Suppressor macrophage (primary cell): ENCODE measurements at regions not wholly inside any gene's neighbourhood (a gene's known extent, or its start where the extent isn't known, plus 50 kb on each side); places are given as distances from the start of the nearest gene placed in this dataset.
A peak's percentile ranks its signal among the peaks of the same experiment; 100 is the strongest.

Experiments
- DNase-seq, 4 experiments: peaks; one replicate each; pipeline ENCODE4 v3.0.0-alpha.2; 2020 to 2022

DNA sequence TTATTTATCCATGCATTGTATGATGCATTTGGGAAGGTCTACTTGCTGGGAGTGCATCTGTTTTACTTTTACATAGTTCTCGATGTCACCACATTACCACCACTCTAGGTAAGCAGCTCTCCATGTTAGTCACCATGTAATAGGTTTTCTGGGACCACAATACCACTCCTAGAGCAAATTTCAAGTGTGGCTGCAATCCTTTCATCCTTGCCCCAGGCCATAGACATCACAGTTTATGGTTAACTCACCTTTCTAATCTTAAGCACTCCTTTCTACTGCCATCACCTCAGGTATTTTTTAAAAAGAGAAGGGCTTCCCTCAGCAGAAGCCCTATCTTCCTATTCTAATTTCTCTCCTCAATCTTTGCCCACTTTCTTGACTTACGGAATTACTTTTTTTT, 354.1 kb downstream of the PLK2 start:
- DNase-seq, result no peak

DNA sequence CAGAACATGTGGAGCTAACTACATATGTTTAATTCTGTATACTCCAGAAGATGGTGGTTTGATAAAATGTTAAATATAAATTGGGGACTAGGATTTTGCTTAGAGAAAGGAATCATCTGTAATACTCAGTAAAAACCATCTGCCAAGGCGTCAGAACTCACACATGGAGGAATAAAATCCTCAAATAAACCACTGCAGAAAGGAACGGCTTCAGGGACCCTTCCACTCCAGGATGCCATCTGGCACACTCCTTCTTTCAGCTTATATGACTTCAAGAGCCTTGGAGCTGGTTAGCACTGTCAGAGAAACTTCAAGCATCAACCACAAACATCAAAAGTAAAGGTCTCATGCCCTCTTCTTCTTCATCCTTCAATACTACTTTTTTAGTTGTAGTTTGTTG, 360.6 kb downstream of the PLK2 start:
- no peak for DNase-seq

DNA sequence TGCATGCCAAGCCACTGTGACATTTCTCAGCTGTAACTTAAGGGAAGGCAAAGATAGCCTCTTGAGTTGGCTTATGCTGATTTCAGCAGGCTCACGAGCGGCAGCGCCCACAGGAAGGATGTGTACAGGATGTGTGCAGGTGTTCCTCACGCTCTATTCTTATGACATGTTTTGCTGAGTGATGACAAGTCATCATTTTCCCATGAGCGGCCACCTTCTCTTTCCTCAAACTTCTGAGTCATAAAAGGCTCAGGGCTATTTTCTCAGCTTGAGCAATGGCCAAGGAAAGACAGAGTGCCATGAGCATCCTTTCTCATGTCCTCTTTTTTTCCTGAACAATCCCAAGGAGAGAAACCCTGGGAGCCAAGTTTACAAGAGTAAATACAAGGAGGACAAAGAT, 365.9 kb downstream of the PLK2 start:
- peak in 1 of 4 experiments; percentile 1 for DNase-seq

DNA sequence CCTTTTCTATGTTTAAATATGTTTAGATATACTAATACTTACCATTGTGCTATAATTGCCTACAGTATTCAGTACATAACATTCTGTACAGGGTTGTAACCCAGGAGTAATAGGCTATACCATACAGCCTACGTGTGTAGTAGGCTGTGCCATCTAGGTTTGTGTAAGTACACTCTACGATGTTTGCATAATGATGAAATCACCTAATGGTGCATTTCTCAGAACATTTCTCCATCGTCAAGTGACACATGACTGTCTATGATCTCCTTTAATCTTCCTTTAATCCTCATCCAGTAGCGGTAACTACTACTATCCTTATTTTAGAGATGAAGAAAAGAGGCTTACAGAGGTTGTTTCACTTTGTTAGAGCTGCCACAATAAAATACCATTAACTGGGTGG, 369.2 kb downstream of the PLK2 start:
- no peak for DNase-seq

DNA sequence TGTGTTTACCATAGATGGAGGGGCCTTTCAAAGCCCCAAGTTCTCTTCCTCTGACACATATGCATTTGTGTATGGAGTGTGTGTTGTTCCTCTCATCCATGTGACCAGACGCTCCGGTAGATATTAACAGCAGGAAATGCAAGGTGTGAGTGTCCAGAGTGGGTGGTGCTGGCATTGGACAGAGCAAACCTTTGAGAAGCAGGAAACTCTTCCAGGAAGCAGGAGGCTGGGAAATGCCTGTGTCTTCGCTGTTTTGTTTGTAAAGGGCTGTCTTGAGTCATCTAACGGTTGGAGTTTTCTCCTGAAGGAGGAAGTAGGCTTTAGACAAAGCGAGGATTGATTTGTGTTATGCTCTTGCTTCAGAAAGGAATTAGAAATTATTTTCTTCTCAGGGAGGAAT, 370.9 kb downstream of the PLK2 start:
- peak in 2 of 4 experiments; percentile 2 to 4 for DNase-seq

DNA sequence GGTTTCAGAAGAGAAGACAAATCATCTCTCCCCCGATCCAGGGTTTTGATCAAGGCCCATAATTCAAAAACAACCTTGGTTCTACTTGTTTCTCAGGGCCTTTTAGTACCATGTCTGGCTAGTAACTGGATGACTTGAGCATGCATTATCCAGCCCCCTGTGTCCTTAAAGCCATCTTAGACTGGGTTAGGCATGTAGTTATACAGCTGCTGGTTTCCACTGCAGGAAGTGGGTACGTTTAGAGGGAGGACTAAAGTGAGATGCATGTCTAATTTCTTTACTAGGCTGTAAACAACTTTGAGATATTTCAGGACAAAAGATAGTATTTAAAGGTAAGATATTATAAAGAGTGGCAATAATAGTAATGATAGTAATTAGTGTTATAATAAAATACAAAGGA, 372.0 kb downstream of the PLK2 start:
- no peak for DNase-seq

DNA sequence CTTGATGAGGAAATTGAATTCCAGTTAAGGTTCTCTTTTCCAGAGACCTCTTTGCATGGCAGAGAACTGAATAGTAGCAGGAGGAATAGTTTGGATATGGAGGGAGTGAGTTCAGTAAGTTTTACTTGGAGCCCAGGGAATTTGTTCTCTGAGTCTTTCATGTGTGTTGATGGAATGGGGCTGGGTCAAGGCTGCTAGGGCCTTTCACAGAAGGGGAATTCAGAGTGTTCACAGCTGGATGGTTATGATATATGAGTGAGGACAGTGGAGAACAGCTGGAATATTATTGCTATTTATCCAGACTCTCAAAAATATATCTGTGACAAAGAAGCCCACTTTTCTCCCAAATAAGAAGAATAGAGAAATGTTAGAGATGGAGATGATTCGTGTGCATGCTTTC, 372.8 kb downstream of the PLK2 start:
- DNase-seq, result no peak

DNA sequence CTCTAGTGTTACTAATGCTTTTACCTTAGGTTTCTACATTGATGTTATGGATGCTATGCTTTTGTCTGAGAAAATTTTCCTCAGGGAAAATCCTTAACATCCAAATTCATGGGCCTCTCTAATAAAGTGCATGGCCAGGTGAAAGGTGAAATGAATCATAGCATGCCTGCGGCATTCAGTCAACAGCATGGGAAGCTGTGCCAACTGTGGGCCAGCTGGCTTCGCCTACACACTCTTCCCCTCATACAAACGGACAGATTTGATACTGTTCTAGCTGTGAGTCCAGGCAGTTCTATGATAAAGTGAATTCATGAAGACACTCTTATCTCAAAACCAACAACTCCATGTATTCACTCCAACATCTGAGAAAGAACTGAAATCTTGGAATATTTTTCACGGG, 374.1 kb downstream of the PLK2 start:
- DNase-seq, result no peak

DNA sequence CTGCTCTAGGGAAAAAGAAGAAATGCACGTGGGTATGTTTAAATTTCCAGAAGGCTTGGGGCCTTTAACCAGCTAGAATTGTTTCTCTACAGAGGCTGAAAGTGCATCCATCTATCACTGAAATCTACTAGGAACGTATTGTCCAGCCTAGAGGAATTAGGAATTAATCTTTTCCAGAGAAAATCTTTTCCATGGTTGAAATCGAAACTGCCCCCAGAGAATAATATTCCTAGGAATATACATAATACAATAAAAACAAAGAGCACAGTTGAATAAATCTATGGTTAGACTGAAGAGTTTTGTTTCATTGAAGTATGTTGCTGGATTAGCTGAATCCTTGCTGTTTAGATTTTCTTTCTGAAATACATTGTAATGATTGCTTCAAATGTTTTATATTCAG, 378.5 kb downstream of the PLK2 start:
- no peak for DNase-seq

DNA sequence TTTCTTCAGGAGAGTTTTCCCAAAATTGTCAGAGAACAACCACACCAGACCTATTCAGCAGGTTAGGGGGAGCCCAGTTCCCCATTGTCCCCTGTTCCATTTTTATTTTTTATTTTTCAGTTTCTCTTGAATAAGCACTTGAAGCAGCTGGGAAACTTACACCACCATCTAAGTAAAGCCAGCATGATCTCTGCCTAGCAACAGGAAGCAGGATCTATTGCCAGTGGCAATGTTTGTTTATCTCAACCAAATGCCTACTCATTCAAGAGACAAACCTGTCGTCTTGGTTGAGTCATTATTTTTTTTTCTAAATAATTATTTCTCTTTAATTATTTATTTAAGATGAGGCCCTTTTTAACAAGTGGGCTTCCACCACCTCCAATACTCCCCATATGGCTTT, 379.3 kb downstream of the PLK2 start:
- no peak for DNase-seq

DNA sequence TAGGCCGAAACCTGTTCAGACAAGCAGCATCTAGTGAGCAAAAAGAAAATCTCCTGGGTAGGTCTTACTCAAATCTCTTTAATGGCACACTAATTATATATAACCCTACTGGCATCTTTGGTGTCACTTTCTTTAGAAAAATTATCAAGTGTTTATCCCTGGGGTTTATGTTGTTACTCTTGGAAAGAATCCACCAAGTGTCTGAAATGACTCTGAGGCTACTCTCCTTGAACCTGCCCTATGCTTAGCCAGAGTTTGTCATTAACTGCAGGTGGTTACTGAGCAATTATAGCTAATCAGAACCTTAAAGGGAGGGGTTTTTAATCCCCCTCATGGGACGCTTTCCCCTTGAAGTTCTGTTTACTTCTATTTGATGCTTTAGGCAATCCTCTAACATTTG, 381.9 kb downstream of the PLK2 start:
- no peak for DNase-seq

DNA sequence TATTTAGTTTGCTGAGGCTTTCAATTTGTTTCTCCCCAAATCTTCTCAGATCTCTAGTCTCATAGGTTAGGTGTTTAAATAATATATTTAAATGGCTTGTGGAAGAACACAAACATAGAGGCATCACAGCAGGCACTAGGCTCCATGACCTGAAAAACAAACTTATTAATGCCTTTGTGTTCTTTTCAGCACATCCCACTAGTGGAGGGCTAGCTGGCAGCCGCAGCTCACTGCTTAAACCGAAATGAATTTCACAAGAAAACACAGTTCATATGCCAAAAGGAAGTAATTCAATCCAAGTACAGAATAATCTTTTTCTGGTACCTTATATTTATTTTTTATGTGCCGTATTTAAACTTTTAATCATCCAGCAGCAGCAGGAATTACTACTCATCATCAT, 382.5 kb downstream of the PLK2 start:
- DNase-seq, result no peak

DNA sequence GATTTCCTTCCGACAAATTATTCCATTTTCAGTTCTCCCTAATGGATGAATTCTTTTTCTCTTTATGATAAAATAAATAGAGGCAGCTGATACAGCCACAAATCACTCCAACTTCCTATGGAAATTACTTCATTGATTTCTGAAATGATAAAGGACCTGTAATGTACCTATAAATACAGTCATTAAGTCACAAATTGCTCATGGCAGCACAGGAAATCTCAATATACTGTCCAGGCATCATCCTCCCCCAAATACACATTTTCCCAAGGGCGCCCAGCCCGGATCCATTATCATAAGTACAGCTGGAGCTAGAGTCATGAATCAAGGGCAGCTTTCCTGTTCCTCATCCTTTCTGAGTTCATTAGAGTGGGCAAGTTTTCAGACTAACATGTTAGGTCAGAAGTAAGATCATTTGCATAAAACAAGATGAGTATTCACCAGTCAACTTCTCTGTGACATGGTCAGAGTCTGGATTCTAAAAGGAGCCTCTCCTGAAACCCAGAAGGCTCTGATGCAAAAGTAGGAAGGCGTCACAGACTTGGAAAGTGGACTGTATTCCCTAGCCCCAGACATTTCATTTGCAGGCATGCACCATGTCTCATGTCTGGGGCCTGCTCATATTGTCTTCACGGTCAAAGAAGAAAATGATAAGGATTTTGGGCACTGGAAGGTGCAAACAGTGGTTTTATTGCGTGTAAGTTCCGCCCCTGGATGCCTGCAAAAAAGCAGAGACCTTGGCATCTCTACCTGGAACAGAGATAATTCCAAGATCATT, 383.2 kb downstream of the PLK2 start:
- DNase-seq, result no peak

DNA sequence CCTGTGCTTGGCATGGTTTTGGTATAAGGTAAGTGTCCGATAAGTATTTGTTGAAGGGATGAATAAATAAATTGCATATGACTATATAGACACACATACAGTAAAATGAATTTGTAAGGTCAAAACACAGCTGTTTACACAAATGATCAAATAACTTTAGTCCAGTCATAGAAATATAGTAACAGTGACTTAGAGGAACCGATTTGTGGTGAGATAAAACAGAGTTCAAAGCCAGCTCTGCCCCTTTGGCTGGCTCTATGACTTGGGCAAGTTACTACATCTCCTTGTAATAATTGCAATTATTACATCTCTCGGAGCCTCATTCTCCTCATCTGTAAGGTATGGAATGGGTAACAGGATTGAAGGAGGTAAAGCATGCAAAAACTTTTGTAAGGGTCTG, 384.0 kb downstream of the PLK2 start:
- no peak for DNase-seq

DNA sequence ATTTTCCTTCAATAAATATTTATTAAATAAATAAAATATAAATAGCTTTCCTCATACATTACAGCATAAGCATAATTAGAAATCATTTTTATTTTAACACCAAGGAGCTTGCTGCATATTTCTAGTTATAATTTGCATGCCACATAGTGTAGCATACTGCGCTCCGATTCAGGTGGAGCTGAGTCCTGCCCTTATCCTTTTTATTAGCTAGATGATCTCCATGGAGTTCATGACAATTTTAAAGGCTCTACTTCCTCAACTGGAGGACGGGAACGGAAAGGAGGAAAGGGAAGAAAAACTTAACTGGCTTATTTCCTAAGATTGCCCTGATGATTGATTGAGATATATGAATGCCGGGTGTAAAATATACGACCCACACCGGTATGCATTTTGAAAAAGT, 385.2 kb downstream of the PLK2 start:
- DNase-seq, result no peak

DNA sequence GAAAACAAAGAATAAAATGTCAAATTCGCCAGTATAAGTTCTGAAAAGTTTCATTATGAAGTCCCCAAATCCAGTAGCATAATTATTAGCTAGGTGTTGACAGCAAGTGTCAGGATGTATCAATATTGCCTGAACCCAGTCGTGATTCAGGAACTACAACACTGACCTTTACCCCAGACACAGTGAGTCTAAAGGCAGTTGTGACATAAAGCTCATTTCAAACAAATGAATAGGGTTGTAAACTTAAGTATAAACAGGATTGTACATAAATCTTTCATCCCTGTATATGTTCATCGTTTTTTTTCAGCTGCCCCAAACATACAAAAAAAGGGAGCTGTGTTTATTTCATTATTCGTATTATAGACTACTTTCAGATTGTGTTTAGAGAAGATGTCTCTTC, 385.7 kb downstream of the PLK2 start:
- DNase-seq, result no peak

DNA sequence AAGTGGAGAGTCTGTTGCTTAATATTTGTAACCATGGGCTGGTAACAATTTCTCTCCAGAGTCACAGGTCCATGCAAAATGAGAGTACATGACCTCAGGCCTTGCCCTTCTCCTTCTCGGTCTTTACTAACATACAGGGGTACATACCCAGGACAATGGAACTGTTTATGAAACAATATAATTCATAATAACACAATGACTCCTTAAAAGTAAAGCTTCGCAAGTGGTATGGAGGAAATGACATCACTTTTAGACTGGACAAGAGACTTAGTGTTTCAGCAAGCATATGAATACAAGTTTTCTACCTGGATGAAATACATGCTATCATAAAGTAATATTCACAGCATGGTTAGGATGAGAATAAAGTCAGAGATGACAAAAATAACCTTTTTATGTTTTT, 386.6 kb downstream of the PLK2 start:
- no peak for DNase-seq

DNA sequence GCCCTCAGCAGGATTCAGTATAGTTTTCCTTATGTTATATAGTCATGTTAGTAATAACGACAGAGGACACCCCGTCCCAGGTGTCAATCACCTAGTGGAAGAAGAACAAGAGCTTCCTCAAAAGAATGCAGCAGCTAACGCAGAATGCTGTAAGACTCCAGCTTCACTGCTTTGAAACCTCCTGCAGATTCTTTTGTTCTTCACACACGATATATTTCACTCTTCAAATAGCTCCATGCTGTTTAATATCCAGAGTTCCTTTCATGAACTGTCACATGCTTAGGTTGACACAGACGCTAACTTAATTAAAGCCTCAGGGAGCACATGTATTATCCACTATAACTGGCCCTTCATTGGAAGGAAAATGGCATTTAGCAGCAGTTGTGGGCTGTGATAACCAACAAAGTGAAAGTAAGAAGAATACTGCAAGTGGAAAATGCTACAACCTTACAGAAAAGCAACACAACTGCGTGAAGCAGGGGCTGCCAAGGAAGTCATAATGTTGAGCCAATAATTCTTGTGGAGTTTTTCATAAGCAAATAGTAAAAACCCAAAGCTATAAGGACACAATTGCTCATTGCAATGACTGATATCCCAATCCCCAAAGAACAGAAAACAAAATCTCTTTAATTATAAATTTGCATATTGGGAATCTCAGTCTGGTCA, 387.5 kb downstream of the PLK2 start:
- no peak for DNase-seq

DNA sequence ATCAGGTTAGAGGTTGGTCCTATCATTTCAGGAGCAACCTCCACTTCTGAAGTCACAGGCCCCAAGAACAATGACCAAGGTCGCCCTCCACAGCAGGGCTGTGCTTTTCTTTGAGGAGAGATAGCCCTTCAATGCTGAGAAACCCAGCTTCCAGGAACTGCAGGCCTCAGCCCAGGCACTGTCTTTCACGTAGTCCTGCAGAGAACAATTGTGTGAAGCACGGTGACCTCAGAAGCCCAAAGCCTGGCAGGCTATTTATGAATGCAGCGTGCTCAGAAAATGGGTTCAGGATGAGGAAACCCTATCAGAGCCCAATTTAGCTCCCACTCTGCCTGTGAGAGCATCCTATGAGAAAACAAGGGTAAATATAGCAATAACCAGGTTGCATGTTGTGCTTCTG, 388.3 kb downstream of the PLK2 start:
- DNase-seq, result no peak

DNA sequence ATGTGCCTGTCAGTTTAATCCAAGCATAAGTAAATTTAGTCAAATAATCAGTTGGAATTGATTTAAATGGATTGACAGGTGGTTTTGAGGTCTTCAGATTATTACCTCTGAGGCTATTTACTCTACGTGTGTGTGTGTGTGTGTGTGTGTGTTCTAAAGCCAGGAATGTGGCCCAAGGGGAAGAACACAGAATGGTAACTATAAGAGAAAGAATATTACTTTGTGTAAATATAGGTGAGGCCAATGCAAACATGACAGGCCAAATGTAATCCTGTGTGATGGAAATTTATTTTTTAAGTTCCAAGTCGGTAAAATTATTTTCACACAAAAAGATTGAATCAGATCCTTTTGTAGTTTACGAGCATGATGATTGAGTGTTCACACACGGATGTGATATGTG, 390.0 kb downstream of the PLK2 start:
- DNase-seq, result no peak

DNA sequence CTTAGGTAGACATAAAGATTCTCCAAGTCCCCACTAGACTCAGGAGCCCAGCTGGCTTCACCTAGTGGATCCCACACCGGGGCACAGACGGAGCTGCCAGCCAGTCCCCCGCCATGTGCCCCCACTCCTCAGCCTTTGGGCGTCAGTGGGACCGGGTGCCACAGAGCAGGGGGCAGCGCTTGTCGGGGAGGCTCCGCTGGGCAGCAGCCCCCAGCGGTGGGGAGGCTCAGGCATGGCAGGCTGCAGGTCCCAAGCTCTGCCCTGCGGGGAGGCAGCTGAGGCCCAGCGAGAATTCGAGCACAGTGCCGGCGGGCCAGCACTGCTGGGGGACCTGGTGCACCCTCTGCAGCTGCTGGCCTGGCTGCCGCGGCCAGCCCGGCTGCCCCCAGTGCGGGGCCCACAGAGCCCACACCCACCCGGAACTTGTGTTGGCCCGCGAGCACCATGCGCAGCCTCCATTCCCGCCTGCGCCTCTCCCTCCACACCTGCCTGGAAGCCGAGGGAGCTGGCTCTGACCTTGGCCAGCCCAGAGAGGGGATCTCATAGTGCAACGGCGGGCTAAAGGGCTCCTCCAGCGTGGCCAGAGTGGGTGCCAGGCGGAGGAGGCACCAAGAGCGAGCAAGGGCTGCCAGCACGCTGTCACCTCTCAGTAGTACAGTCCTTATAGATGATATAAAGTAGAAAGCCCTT, 390.7 kb downstream of the PLK2 start:
- no peak for DNase-seq

DNA sequence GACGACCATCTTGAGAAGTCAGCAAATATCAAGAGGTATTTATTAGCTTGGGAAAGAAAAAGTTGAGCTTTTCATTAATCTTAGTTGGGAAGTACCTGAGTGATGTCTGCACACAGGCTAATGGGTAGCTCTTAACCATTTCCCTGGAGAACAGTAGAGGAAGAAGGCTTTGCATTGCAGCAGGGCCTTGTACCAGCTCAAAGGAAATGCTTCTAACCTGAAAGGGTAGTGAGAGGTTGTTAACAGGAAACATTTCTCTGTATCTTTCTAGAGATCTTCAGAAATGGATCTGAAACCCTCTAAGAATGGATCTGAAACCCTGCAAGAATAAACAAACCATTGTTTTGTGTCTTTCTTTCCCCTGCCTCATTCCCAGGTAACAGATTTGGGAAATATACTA, 393.3 kb downstream of the PLK2 start:
- no peak for DNase-seq

DNA sequence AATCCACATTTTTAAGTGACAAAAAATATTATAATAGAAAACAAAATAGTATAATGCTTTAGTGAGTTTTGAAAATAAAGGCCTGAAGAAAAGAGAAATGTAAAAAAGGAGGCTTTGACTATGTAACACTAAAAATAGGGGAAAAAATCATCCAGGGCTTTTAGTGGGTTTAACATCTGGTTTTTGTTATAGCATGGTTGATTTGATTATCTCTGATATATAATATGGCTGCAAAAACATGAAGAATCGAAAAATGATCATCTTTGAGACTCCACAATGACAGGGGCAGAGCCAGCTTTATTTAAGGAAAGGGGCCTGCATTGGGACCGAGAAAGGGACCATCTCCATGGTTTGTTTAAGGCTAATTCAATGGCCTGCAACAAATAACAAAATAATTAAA, 393.8 kb downstream of the PLK2 start:
- DNase-seq, result no peak

DNA sequence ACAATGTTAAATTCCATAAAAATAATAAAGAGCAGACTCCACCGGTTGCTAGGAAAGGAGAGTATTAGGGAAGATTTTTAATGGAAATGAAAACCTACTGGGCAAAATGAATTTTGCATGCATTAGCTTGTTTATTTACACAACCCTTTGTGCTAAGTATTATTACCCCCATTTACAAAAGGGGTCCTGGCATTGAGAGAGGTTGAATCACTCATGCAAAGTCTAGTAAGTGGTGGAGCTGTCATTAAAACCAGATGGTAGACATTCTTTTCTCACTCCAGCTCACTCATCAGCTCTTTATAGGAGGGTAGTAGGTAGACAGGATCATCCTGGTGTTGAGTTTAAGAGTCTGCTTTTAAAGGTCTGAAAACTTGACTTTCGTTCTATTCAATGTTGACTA, 395.1 kb downstream of the PLK2 start:
- no peak for DNase-seq
